HG02610 (cell line): ENCODE measurements at regions not wholly inside any gene's neighbourhood (a gene's known extent, or its start where the extent isn't known, plus 50 kb on each side); places are given as distances from the start of the nearest gene placed in this dataset.
A peak's percentile ranks its signal among the peaks of the same experiment; 100 is the strongest.

Source experiments
- ATAC-seq: cut with Tn5 transposase; IDR thresholded peaks from one replicate; pipeline ENCODE4 v1.9.1; 2021; ENCODE audit warnings: mild to moderate bottlenecking, moderate library complexity; ENCODE audit not compliant: unreplicated experiment

DNA sequence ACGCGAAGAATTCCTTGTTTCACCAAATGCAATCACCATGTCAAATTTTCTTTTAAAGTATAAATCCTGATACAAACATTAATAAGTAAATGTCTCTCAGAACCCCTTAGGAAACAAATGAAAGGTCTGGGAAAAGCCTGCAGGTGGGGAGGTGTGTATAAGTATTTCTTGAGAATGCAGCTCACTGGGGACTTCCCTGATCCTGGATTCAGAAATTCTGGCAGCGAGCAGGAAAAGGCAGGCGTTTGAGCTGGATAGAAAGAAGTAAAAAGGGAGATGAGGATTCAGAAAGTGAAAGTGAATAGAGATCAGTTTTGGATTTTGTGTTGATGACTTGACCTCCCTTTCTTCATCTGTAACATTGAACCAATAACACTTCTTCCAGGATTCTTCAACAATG lies 68.3 kb upstream of the CTSC start:
- no peak for ATAC-seq

GRCh38 chr11:88404932-88405710 lies 67.6 kb upstream of the CTSC start:
- no peak for ATAC-seq

DNA sequence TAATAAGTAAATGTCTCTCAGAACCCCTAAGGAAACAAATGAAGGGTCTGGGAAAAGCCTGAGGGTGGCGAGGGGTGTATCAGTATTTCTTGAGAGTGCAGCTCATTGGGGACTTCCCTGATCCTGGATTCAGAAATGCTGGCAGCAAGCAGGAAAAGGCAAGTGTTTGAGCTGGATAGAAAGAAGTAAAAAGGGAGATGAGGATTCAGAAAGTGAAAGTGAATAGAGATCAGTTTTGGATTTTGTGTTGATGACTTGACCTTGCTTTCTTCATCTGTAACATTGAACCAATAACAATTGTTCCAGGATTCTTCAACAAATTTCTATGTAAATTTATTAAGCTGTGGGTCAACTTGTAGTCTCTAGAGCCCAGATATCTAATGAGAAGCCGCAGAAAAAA lies 66.9 kb upstream of the CTSC start:
- no peak for ATAC-seq

GRCh38 chr11:88402784-88403183 lies 65.2 kb upstream of the CTSC start:
- ATAC-seq, result no peak

DNA sequence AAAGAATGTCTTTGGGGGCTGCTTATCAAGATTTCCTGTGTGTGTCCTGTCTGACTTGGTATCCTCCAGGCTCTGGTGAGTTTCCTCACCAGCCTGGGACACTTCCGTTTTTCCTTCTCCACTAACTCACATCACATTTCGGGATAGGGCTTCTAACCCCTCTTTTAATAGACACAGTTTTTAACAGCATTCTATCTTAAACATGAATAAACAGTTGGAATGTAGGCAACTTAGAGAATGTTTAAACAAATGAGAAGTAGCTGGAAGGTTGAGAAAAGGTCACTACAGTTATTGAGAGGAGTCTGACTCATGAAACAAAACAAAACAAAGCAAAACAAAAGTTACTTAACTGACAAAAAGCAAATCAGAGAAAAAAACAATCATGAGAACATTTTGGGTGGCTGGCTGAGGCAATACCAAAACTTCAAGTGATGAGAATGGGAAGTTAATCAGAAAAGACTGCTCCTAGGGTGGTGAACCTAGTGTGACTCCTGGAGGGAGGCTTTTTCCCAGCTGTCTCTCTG lies 64.7 kb upstream of the CTSC start:
- ATAC-seq, result peak; percentile 40

DNA sequence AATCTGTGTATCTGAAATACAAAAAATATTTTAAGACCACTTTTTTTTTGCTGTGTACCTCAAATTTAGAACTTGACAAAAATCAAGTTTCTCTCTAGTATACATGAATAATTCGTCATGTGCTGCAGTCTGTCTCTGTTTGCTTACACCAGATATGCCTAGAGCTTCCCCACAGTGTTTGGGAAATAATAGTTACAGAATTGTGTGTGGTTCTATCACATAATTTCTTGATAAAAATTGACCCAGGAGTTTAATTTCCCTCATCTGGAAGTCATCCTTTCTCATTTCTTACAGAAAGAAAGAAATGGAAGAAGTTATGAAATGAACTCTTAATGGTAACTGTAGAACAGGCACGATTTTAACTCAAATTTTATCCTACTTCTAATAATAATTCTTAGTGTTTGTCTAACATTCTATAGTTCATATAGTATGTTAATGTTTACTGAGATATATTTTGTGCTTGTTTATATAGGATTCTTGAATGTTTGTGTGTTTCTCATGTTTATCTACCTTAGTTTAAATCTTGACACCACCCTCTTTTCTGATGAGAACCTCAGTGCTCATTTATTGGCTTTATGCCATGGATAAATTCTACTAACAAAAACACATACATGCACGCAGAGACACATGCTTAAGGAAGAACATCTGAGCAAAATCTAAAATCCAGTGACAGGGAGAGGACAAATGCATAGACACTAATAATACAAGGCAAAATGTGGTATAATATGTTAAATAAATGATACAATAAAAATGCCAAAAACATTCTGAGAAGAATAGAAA lies 61.4 kb upstream of the CTSC start:
- no peak for ATAC-seq

DNA sequence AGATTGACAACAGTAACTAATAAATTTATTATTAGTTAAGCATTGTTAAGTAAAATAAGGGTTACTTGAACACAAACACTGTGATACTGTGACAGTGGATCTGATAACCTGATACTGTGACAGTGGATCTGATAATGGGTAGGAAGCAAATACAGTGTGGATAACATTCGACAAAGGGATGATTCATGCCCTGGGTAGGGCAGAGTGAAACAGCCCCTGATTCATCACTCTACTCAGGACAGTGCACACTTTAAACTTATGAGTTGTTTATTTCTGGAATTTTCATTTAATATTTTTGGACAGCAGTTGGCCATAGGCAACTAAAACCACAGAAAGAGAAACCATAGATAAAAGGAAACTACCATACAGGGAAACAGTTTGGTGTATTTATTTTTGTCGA lies 60.8 kb upstream of the CTSC start:
- no peak for ATAC-seq

GRCh38 chr11:88390254-88390653 lies 52.7 kb upstream of the CTSC start:
- no peak for ATAC-seq

DNA sequence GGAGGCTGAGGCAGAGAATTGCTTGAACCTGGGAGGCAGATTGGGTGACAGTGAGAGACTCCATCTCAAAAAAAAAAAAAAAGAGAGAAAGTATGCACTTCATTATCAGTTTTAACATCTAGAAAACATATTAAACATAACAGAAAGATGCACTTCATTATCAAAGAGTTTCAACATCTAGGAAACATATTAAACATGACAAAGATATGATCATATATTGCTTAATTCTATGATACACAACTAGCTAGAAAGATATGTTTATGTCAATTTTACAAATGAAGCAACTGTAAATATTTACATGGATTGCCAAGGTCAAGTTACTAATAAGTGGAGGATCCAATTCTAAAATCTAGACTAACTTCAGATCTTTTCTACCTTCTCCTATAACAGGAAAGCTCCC lies 50.4 kb upstream of the CTSC start:
- ATAC-seq, result no peak
